ENCODE measurements at regions not wholly inside any gene's neighbourhood (a gene's known extent, or its start where the extent isn't known, plus 50 kb on each side); places are given as distances from the start of the nearest gene placed in this dataset.

- H3K27ac ChIP-seq = no peak overlapping the region
- H3K4me1 ChIP-seq = no peaks in the 10 kb centered on the region
- intact Hi-C loops (cut with DNase I; ENCODE audit: low total_unique reads) = no loop called here
These were observed 454.9 kb downstream of the ADRA2A start for GRCh38 chr10:111531690-111532089.

DNA sequence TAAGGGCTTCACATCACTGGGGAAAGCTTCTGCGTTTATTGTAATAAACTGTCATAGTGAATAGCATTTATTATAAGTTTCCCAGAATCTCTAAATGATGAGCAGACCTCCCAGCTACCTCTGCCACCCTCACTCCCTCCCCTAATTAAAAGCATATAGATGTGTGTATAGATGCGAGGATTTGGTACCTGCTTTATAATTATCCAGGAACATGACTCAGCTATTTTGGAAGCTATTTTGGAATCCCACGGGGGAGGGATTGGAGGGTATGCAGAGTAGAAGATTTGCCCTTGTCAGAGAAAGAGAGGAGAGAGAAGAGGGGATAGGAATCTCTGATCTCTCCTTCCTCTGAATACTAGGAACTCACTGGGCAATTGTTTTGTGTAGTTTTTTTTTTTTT is 455.3 kb downstream of the ADRA2A start:
- intact Hi-C loops (cut with DNase I; ENCODE audit: low total_unique reads) = no loop called here
- 63 to 88% (median 75%) methylated on average over 3 of the region's 3 CpGs for WGBS, 5 donors
- H3K4me3 ChIP-seq = no peak overlapping the region
- H3K4me1 ChIP-seq = no peaks in the 10 kb centered on the region
- no peaks in the 10 kb centered on the region for H3K36me3 ChIP-seq
- H3K27ac ChIP-seq = no peak overlapping the region
- peaks cover 0 to 3% (median 0%) of the 10 kb centered on the region in 8 donors for H3K9me3 ChIP-seq
- no peak for DNase-seq
- H3K27me3 ChIP-seq (replicated peaks in 1 of 7) = peaks cover 0 to 8% (median 0%) of the 10 kb centered on the region in 7 donors
- no peak for TF ChIP-seq CTCF (IDR thresholded peaks at IDR 0.05 in 8 of 11, conservative IDR thresholded peaks at IDR 0.05 in 3 of 11)
- no peak for TF ChIP-seq POLR2A (IDR thresholded peaks at IDR 0.05)
- TF ChIP-seq POLR2AphosphoS5 (IDR thresholded peaks at IDR 0.05) = no peak

More at GRCh38 chr10:111531690-111532089, 454.9 kb downstream of the ADRA2A start:
- Histone ChIP-seq H3K27me3 (replicated peaks in 1 of 7) (peaks cover 0 to 8% (median 0%) of the 10 kb centered on the region in 7 donors), H3K36me3 (no peaks in the 10 kb centered on the region), H3K9me3 (peaks cover 0 to 3% (median 0%) of the 10 kb centered on the region in 8 donors), H3K4me3 (no peak overlapping the region)
- no peak for DNase-seq
- 34 to 56% (median 42%) methylated on average over 2 of the region's 2 CpGs for WGBS, 5 donors
- no peak for TF ChIP-seq CTCF (IDR thresholded peaks at IDR 0.05 in 8 of 11, conservative IDR thresholded peaks at IDR 0.05 in 3 of 11)
- no peak for TF ChIP-seq POLR2A (IDR thresholded peaks at IDR 0.05)
- TF ChIP-seq POLR2AphosphoS5 (IDR thresholded peaks at IDR 0.05) = no peak

DNA sequence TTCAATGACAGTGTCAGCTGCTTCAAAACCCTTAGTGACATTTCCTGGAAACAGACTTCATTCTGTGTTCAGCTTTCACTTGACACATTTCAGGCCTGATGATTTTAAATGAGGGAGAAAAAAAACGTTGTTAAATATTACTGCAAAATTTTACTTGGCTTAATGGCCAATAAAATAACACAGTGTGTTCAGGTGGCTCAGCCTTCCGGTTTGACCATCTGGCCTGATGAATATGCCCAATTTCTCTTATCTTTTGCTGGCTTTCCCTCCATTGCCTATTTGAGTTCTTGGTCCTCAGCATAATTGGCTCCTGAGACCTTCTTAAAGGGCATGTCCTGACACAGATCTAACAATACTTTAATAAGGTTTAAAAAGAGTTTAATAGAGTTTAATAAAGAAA is 462.4 kb downstream of the ADRA2A start:
- Histone ChIP-seq H3K27me3 (replicated peaks in 1 of 7) (peaks cover 0 to 8% (median 0%) of the 10 kb centered on the region in 7 donors), H3K4me3 (no peak overlapping the region), H3K36me3 (no peaks in the 10 kb centered on the region), H3K27ac (no peak overlapping the region), H3K9me3 (no peaks in the 10 kb centered on the region), H3K4me1 (no peaks in the 10 kb centered on the region)
- no peak for DNase-seq
- TF ChIP-seq POLR2AphosphoS5 (IDR thresholded peaks at IDR 0.05) (no peak), POLR2A (IDR thresholded peaks at IDR 0.05) (no peak), CTCF (IDR thresholded peaks at IDR 0.05 in 8 of 11, conservative IDR thresholded peaks at IDR 0.05 in 3 of 11) (no peak)
- WGBS, 5 donors = 57 to 71% (median 70%) methylated on average over 2 of the region's 2 CpGs
- intact Hi-C loops (cut with DNase I; ENCODE audit: low total_unique reads) = no loop called here

- Histone ChIP-seq H3K9me3 (no peaks in the 10 kb centered on the region), H3K4me1 (no peaks in the 10 kb centered on the region), H3K4me3 (no peak overlapping the region), H3K27ac (no peak overlapping the region), H3K36me3 (no peaks in the 10 kb centered on the region), H3K27me3 (replicated peaks in 1 of 7) (no peaks in the 10 kb centered on the region)
- intact Hi-C loops (cut with DNase I; ENCODE audit: low total_unique reads) = no loop called here
- WGBS, 5 donors = 72 to 92% (median 84%) methylated on average over 2 of the region's 2 CpGs
- DNase-seq = no peak
- TF ChIP-seq POLR2A (IDR thresholded peaks at IDR 0.05) (no peak), POLR2AphosphoS5 (IDR thresholded peaks at IDR 0.05) (no peak), CTCF (IDR thresholded peaks at IDR 0.05 in 8 of 11, conservative IDR thresholded peaks at IDR 0.05 in 3 of 11) (no peak)
These were observed 467.0 kb downstream of the ADRA2A start for GRCh38 chr10:111543854-111544253.

All from spleen (tissue), 11 donors.